Epithelial cell of esophagus (primary cell): ENCODE measurements at regions not wholly inside any gene's neighbourhood (a gene's known extent, or its start where the extent isn't known, plus 50 kb on each side); places are given as distances from the start of the nearest gene placed in this dataset.
"Not testable (repeated sequence)": the region's sequence is repeated elsewhere in the genome, so short reads cannot be mapped to it uniquely, and the experiment has no call there.

Experiments
- DNase-seq: peaks from one replicate; pipeline ENCODE4 v3.0.0; 2010; ENCODE audit warnings: low read depth
- H3K4me3 ChIP-seq: 2 replicates; pipeline ENCODE4 v1.5.1; 2011; ENCODE audit warnings: mild to moderate bottlenecking, low read length, control low read depth
- TF ChIP-seq, protein P1 (sequence below): IDR thresholded peaks from 2 replicates; pipeline ENCODE4 v1.5.1; 2011; ENCODE audit warnings: low read depth, mild to moderate bottlenecking, low read length, control low read depth, inconsistent platforms; ENCODE audit not compliant: insufficient read depth; ENCODE audit errors: missing control alignments

DNA sequence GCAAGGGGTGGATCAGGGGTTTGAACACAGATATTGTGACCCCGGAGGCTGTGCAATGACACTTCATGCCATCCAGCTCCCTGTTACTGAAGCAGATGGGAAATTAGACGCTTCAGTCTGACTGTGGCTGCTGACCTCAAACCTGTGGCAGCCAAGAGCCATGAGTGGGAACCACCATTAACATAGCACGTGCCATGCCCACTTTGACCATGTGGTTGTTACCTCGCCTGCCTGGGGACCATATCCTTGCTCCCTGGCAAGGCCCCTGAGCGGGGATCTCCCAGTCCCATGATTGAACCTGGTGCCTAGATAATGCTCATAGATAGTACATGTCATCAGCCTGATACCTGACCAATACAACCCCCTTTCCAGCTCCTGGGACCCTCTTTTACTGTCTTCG lies 68.9 kb downstream of the CYP26B1 start:
- TF ChIP-seq, protein P1, sequence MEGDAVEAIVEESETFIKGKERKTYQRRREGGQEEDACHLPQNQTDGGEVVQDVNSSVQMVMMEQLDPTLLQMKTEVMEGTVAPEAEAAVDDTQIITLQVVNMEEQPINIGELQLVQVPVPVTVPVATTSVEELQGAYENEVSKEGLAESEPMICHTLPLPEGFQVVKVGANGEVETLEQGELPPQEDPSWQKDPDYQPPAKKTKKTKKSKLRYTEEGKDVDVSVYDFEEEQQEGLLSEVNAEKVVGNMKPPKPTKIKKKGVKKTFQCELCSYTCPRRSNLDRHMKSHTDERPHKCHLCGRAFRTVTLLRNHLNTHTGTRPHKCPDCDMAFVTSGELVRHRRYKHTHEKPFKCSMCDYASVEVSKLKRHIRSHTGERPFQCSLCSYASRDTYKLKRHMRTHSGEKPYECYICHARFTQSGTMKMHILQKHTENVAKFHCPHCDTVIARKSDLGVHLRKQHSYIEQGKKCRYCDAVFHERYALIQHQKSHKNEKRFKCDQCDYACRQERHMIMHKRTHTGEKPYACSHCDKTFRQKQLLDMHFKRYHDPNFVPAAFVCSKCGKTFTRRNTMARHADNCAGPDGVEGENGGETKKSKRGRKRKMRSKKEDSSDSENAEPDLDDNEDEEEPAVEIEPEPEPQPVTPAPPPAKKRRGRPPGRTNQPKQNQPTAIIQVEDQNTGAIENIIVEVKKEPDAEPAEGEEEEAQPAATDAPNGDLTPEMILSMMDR: no peak
- no peak for DNase-seq
- no peak overlapping the region for H3K4me3 ChIP-seq

DNA sequence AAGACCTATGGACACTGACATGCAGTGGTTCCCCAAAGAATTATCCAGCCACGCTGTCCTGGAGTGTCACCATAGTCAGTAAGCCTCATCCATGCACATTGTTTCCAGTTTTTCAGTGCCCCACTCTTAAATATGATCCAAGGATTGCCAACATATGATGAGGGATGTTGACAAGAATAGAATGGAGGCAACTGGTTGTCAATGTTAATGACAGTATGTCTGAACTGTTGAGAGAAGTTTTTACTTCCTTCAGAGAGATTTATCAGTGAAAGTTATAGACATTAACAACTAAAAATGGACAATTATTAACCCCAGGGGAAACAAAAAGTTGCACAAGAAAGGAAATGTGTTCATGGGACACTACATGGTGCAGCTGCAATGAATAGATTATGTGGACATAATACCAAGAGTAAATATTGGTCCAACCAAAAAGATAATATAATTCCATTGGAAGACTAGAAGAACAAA lies 69.9 kb downstream of the CYP26B1 start:
- TF ChIP-seq, protein P1: no peak
- H3K4me3 ChIP-seq: no peak overlapping the region
- no peak for DNase-seq

DNA sequence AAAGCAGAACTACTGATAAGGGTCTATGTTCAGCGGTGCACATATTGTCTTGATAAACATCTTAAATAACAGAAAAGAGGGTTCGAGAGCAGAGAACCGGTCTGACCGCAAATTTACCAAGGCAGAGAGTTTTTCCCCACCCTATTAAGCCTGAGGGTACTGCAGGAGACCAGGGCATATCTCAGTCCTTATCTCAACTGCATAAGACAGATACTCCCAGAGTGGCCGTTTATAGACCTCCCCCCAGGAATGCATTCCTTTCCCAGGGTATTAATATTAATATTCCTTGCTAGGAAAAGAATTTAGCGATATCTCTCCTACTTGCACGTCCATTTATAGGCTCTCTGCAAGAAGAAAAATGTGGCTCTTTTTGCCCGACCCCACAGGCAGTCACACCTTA lies 74.3 kb downstream of the CYP26B1 start:
- DNase-seq, H3K4me3 ChIP-seq: not testable (repeated sequence)

DNA sequence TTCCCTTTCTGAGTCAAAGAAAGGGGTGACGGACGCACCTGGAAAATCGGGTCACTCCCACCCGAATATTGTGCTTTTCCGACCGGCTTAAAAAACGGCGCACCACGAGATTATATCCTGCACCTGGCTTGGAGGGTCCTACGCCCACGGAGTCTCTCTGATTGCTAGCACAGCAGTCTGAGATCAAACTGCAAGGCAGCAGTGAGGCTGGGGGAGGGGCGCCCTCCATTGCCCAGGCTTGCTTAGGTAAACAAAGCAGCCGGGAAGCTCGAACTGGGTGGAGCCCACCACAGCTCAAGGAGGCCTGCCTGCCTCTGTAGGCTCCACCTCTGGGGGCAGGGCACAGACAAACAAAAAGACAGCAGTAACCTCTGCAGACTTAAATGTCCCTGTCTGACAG lies 83.5 kb downstream of the CYP26B1 start:
- H3K4me3 ChIP-seq: not testable (repeated sequence)

DNA sequence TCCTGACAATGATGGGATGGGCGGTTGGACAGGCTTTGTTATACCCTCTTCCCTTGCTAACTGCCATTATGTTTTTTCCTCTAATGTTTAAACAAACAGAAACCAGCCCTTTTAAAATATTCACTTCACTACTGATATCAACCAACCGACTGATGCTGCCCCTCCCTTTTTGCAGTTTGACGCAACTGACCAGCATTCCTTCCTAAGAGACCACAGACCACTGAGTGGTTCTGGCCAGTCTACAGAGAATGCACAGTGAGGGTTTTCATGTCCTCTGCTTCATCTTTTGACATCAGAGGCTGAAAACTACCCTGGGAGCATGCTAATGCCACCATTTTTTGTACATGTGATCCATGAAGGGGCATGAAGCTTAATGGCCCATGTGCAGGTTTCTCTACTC lies 85.3 kb downstream of the CYP26B1 start:
- TF ChIP-seq, protein P1: no peak
- H3K4me3 ChIP-seq: no peak overlapping the region
- no peak for DNase-seq

More for the DNA sequence above, 83.5 kb downstream of the CYP26B1 start:
- not testable (repeated sequence) for DNase-seq

DNA sequence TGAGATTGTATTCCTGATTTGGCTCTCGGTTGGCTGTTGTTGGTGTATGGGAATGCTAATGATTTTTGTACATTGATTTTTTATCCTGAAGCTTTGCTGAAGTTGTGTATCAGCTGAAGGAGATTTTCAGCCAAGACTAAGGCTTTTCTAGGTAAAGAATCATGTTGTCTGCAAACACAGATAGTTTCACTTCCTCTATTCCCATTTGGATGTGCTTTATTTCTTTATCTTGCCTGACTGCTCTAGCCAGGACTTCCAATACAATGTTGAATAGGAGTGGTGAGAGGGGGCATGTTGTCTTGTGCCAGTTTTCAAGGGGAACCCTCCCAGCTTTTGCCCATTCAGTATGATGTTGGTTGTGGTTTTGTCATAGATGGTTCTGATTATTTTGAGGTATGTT lies 90.4 kb downstream of the CYP26B1 start:
- H3K4me3 ChIP-seq: no peak overlapping the region
- DNase-seq: no peak
- TF ChIP-seq, protein P1: no peak

DNA sequence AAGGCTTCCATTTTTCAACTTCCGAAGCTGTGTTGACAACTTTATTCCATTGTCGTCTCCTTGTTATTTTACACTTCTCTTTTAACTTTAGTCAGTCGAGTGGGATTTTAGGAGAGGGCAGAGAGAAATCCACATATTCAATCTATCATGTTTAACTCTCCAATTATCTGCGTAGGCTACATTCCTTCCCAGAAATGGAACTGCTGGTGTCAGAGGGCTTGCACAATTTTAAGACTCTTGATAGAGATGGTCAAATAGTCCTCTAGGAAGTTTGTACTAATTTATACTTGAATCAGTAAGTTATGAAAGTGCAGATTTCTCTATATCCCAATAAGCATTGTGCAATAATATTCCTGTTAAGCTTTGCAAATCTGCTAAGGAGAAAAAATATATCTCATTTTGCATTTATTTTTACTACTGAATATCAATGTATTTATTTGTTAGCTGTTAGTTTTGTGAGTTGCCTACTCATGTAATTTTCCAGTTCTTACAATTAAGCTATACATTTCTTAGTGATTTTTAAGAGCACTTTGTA lies 95.6 kb downstream of the CYP26B1 start:
- H3K4me3 ChIP-seq: no peak overlapping the region
- TF ChIP-seq, protein P1: no peak
- no peak for DNase-seq

DNA sequence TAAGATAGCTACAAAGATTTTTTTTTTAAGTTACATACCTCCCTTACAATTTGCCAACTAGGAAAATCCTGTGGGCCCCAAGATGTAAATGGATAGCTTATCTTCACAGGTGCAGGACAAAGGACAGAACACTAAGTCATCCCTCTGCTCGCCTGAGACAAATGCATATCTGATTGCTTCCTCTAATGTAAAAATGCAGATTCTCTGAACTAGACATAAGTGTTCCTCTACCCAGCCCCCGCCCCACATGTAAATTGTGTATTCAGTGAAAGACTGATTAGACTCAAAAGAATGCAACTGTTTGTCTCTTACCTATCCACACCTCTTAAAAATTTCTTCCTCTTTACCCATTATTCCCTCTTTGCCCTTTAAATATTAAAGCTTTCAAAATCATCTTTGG lies 96.5 kb downstream of the CYP26B1 start:
- TF ChIP-seq, protein P1: no peak

More for the DNA sequence above, 96.5 kb downstream of the CYP26B1 start:
- DNase-seq: no peak
- H3K4me3 ChIP-seq: no peak overlapping the region
